Heart right ventricle (tissue), 16 donors: ENCODE measurements at regions not wholly inside any gene's neighbourhood (a gene's known extent, or its start where the extent isn't known, plus 50 kb on each side); places are given as distances from the start of the nearest gene placed in this dataset.

Experiments
- ATAC-seq, 8 donors: fragments of 200-7000 bp; cut with Tn5 transposase; one replicate each; pipeline ENCODE4 v1.9.1; 2020; ENCODE audit warnings: mild to moderate bottlenecking in 8 of 8, moderate library complexity in 8 of 8, moderate number of reproducible peaks in 1 of 8
- DNase-seq, 2 donors: peaks; one replicate each; pipeline ENCODE4 v3.0.0-alpha.2; 2020
- H3K27ac ChIP-seq, 10 donors: fragments of 200-600 bp; sonication (generic) in 2 of 10; one replicate each; pipeline versions ENCODE4 v1.5.0 to v1.8.0; 2020 to 2022; ENCODE audit warnings: mild to moderate bottlenecking in 3 of 10
- H3K27me3 ChIP-seq, 7 donors: fragments of 200-600 bp; one replicate each; pipeline ENCODE4 v1.8.0; 2021 to 2022; ENCODE audit warnings: mild to moderate bottlenecking in 2 of 7
- H3K36me3 ChIP-seq, 9 donors: fragments of 200-600 bp; sonication (generic) in 1 of 9; one replicate each; pipeline versions ENCODE4 v1.5.0 to v1.8.0; 2020 to 2022; ENCODE audit warnings: mild to moderate bottlenecking in 2 of 9
- H3K4me1 ChIP-seq, 9 donors: fragments of 200-600 bp; sonication (generic) in 1 of 9; one replicate each; pipeline versions ENCODE4 v1.5.0 to v1.8.0; 2020 to 2022; ENCODE audit warnings: mild to moderate bottlenecking in 4 of 9
- H3K4me3 ChIP-seq, 10 donors: fragments of 200-600 bp; sonication (generic) in 2 of 10; one replicate each; pipeline versions ENCODE4 v1.5.0 to v1.8.0; 2020 to 2022; ENCODE audit warnings: mild to moderate bottlenecking in 7 of 10, moderate library complexity in 2 of 10
- H3K9me3 ChIP-seq, 11 donors: fragments of 200-600 bp in 10 of 11; sonication (generic) in 2 of 11; one replicate each; pipeline versions ENCODE4 v1.5.0 to v1.8.0; 2013 to 2022; ENCODE audit warnings: mild to moderate bottlenecking in 2 of 11, control low read depth in 1 of 11, moderate library complexity in 1 of 11
- WGBS, 2 donors: extraction: QIAGEN DNeasy Blood & Tissue Kit; methylation state at CpG; one replicate each; pipeline ENCODE4 v1.1.7; 2013; ENCODE audit warnings: inconsistent platforms in 1 of 2; 5-methylcytosine and 5-hydroxymethylcytosine counted together
- intact Hi-C, 10 donors: fragments of 100-400 bp; cut with DNase I; formaldehyde crosslinking; loops; one replicate each; pipeline versions ENCODE4 v1.11.1 to v1.14.2; 2022
- TF ChIP-seq, protein P1 (sequence below), 9 donors: fragments of 200-600 bp; sonication (generic) in 2 of 9; IDR thresholded peaks; one replicate each; pipeline versions ENCODE4 v1.5.0 to v1.8.0; 2021 to 2022; ENCODE audit warnings: antibody characterized with exemption in 9 of 9, mild to moderate bottlenecking in 5 of 9, moderate library complexity in 1 of 9
- donor health status: Arrhythmogenic right ventricular cardiomyopathy.
- donor health status: ischemic (EF 13 %, LVEDD 7.1; RV severe dilation, severe dysfunction).
- donor health status: healthy with polysubstance abuse.
- donor health status: DM: no; HTN: yes; CAD: no.
- donor health status: DM: no; HTN: no; CAD: no.
- donor health status: ischemic (EF 25% LVEDD 6.9; RV normal size, moderate dysfunction).
- donor health status: ischemic (EF 25% LVEDD 5.7; RV mildly dilated, moderate dysfunction).
- donor health status: healthy.
- donor health status: DM: yes; HTN: yes; CAD: no.
- donor health status: Ischemic cardiomyopathy.
- donor health status: ischemic (EF 35%, LVEDD 5.7; RV mildly dilated, moderate dysfunction).
- donor health status: nonischemic (EF 11% LVEDD 7.7; RV severe dilation, severe dysfunction).
- donor health status: DM: yes; HTN: yes; CAD: no.
- donor health status: PGD.
- donor health status: ischemic (EF 29% LVEDD 5.4; RV normal size, mild dysfunction).
- donor health status: nonischemic (EF 23%, LVEDD 6.1; RV moderate dilation, normal function).

DNA sequence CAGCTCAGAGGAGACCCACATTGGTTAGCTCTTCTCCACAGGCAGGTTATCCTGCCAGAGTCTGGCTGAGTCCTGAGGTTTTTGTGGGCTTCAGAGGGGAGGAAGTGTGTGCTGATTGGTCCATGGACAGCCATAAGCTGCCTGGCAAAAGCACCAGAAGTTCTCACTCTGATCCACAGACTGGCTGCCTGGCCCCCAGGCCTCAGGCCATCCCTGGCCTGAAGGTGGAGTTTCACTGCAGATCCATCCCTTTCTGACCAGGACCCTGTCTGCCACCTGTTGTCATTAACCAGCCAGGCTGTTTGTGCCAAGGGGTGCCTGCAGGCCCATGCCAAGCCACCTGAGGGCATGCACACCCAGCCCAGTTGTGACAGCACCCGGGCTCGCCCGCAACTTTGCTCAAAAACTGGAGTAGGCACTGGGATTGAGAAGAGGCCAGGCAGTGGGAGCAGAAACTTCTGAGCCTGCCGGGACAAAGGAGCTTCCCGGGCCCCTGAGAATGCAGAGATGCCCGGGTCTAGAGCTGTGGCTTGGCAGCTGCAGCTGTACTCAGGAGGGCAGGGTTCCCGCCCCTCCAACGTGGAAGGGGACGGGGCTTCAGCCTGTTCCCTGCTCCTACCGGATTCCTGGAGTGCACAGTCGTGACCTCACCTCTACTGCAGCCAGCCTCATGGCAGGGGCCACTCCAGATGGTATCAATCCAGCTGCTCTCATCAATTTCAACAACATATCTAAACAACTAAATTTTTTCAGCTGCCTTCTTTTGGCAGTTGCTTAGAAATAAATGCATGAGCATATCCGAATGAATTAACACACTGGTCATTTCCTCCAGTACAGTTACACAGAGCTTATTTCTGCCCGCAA lies 1277.3 kb downstream of the SLC16A7 start:
- H3K27ac ChIP-seq: no peak overlapping the region
- 60 to 72% methylated on average over 13 of the region's 13 CpGs for WGBS, 2 donors
- H3K9me3 ChIP-seq: peaks cover 0 to 18% (median 0%) of the 10 kb centered on the region in 11 donors
- no peaks in the 10 kb centered on the region for H3K36me3 ChIP-seq
- DNase-seq (no peak), ATAC-seq (no peak)
- intact Hi-C loops: no loop called here
- no peaks in the 10 kb centered on the region for H3K27me3 ChIP-seq
- H3K4me1 ChIP-seq: no peaks in the 10 kb centered on the region
- no peak overlapping the region for H3K4me3 ChIP-seq
- TF ChIP-seq, protein P1, sequence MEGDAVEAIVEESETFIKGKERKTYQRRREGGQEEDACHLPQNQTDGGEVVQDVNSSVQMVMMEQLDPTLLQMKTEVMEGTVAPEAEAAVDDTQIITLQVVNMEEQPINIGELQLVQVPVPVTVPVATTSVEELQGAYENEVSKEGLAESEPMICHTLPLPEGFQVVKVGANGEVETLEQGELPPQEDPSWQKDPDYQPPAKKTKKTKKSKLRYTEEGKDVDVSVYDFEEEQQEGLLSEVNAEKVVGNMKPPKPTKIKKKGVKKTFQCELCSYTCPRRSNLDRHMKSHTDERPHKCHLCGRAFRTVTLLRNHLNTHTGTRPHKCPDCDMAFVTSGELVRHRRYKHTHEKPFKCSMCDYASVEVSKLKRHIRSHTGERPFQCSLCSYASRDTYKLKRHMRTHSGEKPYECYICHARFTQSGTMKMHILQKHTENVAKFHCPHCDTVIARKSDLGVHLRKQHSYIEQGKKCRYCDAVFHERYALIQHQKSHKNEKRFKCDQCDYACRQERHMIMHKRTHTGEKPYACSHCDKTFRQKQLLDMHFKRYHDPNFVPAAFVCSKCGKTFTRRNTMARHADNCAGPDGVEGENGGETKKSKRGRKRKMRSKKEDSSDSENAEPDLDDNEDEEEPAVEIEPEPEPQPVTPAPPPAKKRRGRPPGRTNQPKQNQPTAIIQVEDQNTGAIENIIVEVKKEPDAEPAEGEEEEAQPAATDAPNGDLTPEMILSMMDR (IDR thresholded peaks at IDR 0.05): no peak

DNA sequence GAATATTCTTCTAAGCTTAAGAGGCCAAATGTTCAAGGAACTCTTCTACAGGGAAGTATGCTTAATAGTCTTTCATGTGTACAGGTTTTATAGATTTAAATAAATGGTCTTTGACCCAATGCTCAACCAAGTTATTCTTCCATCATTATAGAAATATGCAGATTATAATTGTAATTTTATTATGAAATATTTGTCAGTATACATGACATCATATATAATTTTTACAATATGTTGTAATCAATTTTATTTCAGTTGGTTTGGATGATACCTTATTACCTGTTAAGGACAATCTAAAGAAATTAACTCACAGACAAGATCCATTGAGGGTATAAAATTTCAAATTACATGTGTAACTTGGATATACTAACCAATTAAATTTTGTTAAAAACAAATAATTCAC lies 1278.3 kb downstream of the SLC16A7 start:
- Histone ChIP-seq H3K9me3 (peaks cover 0 to 24% (median 0%) of the 10 kb centered on the region in 11 donors), H3K36me3 (no peaks in the 10 kb centered on the region), H3K27ac (no peak overlapping the region), H3K4me3 (no peak overlapping the region), H3K27me3 (no peaks in the 10 kb centered on the region), H3K4me1 (no peaks in the 10 kb centered on the region)
- intact Hi-C loops: no loop called here
- ATAC-seq: no peak
- no peak for DNase-seq
- TF ChIP-seq, protein P1 (IDR thresholded peaks at IDR 0.05): no peak

DNA sequence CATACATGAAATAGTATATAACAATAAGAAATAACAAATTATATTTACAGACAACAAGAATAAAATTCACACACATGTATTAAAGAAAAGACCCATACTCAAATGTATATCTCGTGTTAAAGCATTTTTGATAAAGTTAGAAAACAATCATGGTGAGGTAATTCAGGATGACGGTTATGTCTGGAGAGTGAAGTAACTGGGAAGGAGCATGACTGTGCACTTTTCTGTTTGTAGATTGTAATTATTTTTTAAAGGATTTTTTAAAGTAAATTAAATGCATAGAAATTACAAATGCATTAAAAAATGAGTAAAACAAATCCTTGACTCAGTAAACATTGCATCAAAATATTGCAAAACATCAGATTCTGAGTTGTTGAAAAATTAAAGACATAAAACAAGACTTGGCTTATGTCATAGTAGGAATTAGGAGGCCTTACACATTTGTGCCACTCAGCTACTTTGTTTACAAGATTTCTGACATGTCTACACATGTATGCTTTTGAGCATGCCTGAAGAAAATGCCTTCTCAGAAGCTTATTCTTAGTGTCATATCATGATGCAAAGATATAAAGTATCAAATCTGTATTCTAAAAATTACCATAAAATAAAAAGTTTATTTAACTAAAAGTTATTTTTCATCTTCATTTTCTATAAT lies 1325.1 kb downstream of the SLC16A7 start:
- TF ChIP-seq, protein P1 (IDR thresholded peaks at IDR 0.05): no peak
- H3K27ac ChIP-seq: no peak overlapping the region
- intact Hi-C loops: no loop called here
- H3K4me3 ChIP-seq: no peak overlapping the region
- ATAC-seq (no peak), DNase-seq (no peak)
- H3K4me1 ChIP-seq: no peaks in the 10 kb centered on the region
- WGBS, 2 donors: 63 to 65% methylated on average over 2 of the region's 2 CpGs
- no peaks in the 10 kb centered on the region for H3K36me3 ChIP-seq
- H3K9me3 ChIP-seq: no peaks in the 10 kb centered on the region
- no peaks in the 10 kb centered on the region for H3K27me3 ChIP-seq

DNA sequence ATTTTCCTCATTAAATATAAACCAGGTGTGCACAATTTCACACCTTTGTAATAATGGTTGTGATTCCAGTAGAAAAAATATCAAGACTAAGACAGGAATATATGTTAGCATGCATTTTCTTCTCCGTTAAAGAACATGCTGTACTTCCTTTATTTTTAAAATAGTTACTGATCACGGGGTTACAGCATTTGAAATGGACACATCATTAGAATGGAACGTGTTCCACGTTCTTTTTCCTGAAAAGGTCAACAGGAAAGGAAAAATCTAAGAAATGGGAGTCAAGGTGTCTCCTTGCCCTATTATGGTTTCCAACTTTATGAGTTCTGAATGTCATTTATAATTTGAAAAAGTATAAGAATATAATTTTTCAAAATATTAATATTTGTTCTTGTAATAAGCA lies 1325.7 kb downstream of the SLC16A7 start:
- no peaks in the 10 kb centered on the region for H3K9me3 ChIP-seq
- no peak overlapping the region for H3K4me3 ChIP-seq
- TF ChIP-seq, protein P1 (IDR thresholded peaks at IDR 0.05): no peak
- ATAC-seq (no peak), DNase-seq (no peak)
- 52 to 69% methylated on average over 4 of the region's 4 CpGs for WGBS, 2 donors
- no peaks in the 10 kb centered on the region for H3K36me3 ChIP-seq
- H3K27me3 ChIP-seq: no peaks in the 10 kb centered on the region
- no peaks in the 10 kb centered on the region for H3K4me1 ChIP-seq
- no peak overlapping the region for H3K27ac ChIP-seq
- intact Hi-C loops: no loop called here
